ENCODE measurements at regions not wholly inside any gene's neighbourhood (a gene's known extent, or its start where the extent isn't known, plus 50 kb on each side); places are given as distances from the start of the nearest gene placed in this dataset.

- H3K4me1 ChIP-seq, result peaks cover 1 to 30% (median 10%) of the 10 kb centered on the region in 3 donors
- no peak for TF ChIP-seq POLR2A (IDR thresholded peaks at IDR 0.05)
- intact Hi-C loops (cut with DNase I), result no loop called here
- H3K9me3 ChIP-seq, result peaks cover 0 to 6% (median 0%) of the 10 kb centered on the region in 3 donors
- H3K4me3 ChIP-seq, result no peak overlapping the region
- DNase-seq, result no peak
- H3K27me3 ChIP-seq, result peaks cover 0 to 11% (median 0%) of the 10 kb centered on the region in 4 donors
- no peaks in the 10 kb centered on the region for H3K36me3 ChIP-seq
- 86 to 93% methylated on average over 5 to 6 of the region's 6 CpGs for WGBS, 2 donors
- H3K27ac ChIP-seq, result no peak overlapping the region
Observed at GRCh38 chr20:48175261-48175660, 390.0 kb upstream of the SULF2 start.

- no peak for DNase-seq
- Histone ChIP-seq H3K9me3 (peaks cover 0 to 6% (median 0%) of the 10 kb centered on the region in 3 donors), H3K27ac (no peak overlapping the region), H3K36me3 (no peaks in the 10 kb centered on the region), H3K4me1 (peaks cover 0 to 21% (median 10%) of the 10 kb centered on the region in 3 donors), H3K27me3 (peaks cover 0 to 37% (median 0%) of the 10 kb centered on the region in 4 donors), H3K4me3 (no peak overlapping the region)
- WGBS, 2 donors, result 33 to 67% methylated on average over 1 of the region's 1 CpG
- TF ChIP-seq, protein P1, sequence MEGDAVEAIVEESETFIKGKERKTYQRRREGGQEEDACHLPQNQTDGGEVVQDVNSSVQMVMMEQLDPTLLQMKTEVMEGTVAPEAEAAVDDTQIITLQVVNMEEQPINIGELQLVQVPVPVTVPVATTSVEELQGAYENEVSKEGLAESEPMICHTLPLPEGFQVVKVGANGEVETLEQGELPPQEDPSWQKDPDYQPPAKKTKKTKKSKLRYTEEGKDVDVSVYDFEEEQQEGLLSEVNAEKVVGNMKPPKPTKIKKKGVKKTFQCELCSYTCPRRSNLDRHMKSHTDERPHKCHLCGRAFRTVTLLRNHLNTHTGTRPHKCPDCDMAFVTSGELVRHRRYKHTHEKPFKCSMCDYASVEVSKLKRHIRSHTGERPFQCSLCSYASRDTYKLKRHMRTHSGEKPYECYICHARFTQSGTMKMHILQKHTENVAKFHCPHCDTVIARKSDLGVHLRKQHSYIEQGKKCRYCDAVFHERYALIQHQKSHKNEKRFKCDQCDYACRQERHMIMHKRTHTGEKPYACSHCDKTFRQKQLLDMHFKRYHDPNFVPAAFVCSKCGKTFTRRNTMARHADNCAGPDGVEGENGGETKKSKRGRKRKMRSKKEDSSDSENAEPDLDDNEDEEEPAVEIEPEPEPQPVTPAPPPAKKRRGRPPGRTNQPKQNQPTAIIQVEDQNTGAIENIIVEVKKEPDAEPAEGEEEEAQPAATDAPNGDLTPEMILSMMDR (IDR thresholded peaks at IDR 0.05), result no peak
- TF ChIP-seq POLR2A (IDR thresholded peaks at IDR 0.05), result no peak
- intact Hi-C loops (cut with DNase I), result no loop called here
Observed at GRCh38 chr20:48172357-48172702, 387.0 kb upstream of the SULF2 start.

- 50 to 53% methylated on average over 10 of the region's 10 CpGs for WGBS, 2 donors
- no peak for DNase-seq
- Histone ChIP-seq H3K27ac (no peak overlapping the region), H3K9me3 (peaks cover 0 to 6% (median 0%) of the 10 kb centered on the region in 3 donors), H3K36me3 (no peaks in the 10 kb centered on the region), H3K4me1 (peaks cover 0 to 21% (median 10%) of the 10 kb centered on the region in 3 donors), H3K4me3 (no peak overlapping the region), H3K27me3 (peaks cover 0 to 40% (median 0%) of the 10 kb centered on the region in 4 donors)
- intact Hi-C loops (cut with DNase I), result no loop called here
- TF ChIP-seq, protein P1 (IDR thresholded peaks at IDR 0.05), result no peak
- TF ChIP-seq POLR2A (IDR thresholded peaks at IDR 0.05), result no peak
Observed at GRCh38 chr20:48171626-48172356, 386.5 kb upstream of the SULF2 start.

DNA sequence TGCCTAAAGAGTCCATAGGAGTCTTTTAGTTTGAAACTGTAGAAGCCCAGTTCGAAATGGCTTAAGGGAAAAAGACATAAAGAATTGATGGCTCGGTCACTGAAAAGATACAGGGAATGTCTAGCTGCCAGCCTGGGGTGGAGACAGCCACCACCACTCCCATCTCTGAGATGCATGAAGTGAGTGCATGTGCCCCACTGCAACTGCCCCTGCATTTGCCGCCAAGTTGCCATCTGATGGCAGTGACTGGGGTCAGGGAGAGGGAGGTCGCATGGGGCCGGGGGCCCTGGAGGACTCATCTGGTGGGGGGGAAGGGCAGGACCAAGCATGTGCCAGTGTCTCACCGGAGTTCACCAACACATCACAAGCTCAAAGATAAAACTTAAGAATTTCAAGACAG, 385.8 kb upstream of the SULF2 start:
- no peak overlapping the region for H3K27ac ChIP-seq
- H3K27me3 ChIP-seq, result peaks cover 0 to 47% (median 0%) of the 10 kb centered on the region in 4 donors
- H3K4me3 ChIP-seq, result no peak overlapping the region
- 56 to 59% methylated on average over 3 to 5 of the region's 6 CpGs for WGBS, 2 donors
- H3K9me3 ChIP-seq, result peaks cover 0 to 6% (median 0%) of the 10 kb centered on the region in 3 donors
- DNase-seq, result no peak
- no peaks in the 10 kb centered on the region for H3K36me3 ChIP-seq
- intact Hi-C loops (cut with DNase I), result no loop called here
- TF ChIP-seq, protein P1 (IDR thresholded peaks at IDR 0.05), result no peak
- TF ChIP-seq POLR2A (IDR thresholded peaks at IDR 0.05), result no peak
- peaks cover 0 to 21% (median 10%) of the 10 kb centered on the region in 3 donors for H3K4me1 ChIP-seq

DNA sequence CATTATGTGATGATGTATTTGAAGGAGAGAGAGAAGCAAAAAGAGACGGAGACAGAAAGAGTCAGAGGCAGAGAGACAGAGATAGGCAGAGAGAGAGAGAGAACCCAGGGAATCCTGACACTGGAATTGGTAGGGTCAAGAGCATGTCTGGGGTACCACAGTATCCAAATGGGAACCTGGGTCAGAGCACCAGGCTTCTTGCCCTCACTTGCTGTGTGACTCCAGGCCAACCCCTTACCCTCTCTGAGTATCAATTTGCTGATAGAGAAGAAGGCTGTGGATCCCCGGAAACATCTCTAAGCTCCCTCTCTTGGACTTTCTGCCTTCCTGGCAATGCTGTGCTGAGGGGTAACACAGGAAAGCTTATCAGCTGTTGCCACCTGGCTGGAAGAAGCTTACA, 385.3 kb upstream of the SULF2 start:
- no peak for TF ChIP-seq POLR2A (IDR thresholded peaks at IDR 0.05)
- TF ChIP-seq, protein P1 (IDR thresholded peaks at IDR 0.05), result no peak
- H3K36me3 ChIP-seq, result no peaks in the 10 kb centered on the region
- H3K9me3 ChIP-seq, result peaks cover 0 to 6% (median 0%) of the 10 kb centered on the region in 3 donors
- intact Hi-C loops (cut with DNase I), result no loop called here
- WGBS, 2 donors, result 54 to 79% methylated on average over 2 of the region's 2 CpGs
- no peak overlapping the region for H3K27ac ChIP-seq
- H3K4me1 ChIP-seq, result peaks cover 0 to 21% (median 10%) of the 10 kb centered on the region in 3 donors
- H3K27me3 ChIP-seq, result peaks cover 0 to 52% (median 0%) of the 10 kb centered on the region in 4 donors
- no peak for DNase-seq
- H3K4me3 ChIP-seq, result no peak overlapping the region

Data from esophagus squamous epithelium (tissue), 5 donors.